WERI-Rb-1 (cell line): ENCODE measurements at regions not wholly inside any gene's neighbourhood (a gene's known extent, or its start where the extent isn't known, plus 50 kb on each side); places are given as distances from the start of the nearest gene placed in this dataset.

ENCODE experiments used
- DNase-seq: peaks from one replicate; pipeline ENCODE4 v3.0.0-alpha.2; 2020
- H3K27ac ChIP-seq: fragments of 250-450 bp; sonication (Bioruptor Pico); 2 replicates; pipeline ENCODE4 v1.5.1; 2020; ENCODE audit warnings: mild to moderate bottlenecking, moderate library complexity
- H3K27me3 ChIP-seq: fragments of 250-450 bp; sonication (Bioruptor Pico); 2 replicates; pipeline ENCODE4 v1.5.1; 2021; ENCODE audit warnings: mild to moderate bottlenecking, low read depth, moderate library complexity; ENCODE audit not compliant: insufficient read depth, severe bottlenecking
- H3K36me3 ChIP-seq: fragments of 250-450 bp; sonication (Bioruptor Pico); 2 replicates; pipeline ENCODE4 v1.5.1; 2020; ENCODE audit warnings: mild to moderate bottlenecking, moderate library complexity
- H3K4me3 ChIP-seq: 2 replicates; pipeline ENCODE4 v1.5.1; 2011; ENCODE audit warnings: low read depth, mild to moderate bottlenecking, control low read depth, low read length
- H3K9me3 ChIP-seq: fragments of 250-450 bp; sonication (Bioruptor Pico); 2 replicates; pipeline ENCODE4 v1.5.1; 2021; ENCODE audit warnings: mild to moderate bottlenecking, moderate library complexity; ENCODE audit not compliant: severe bottlenecking
- TF ChIP-seq, protein P1 (sequence below): IDR thresholded peaks from 2 replicates; pipeline ENCODE4 v1.5.1; 2011; ENCODE audit warnings: low read depth, mild to moderate bottlenecking, control low read depth, inconsistent platforms, low read length

DNA sequence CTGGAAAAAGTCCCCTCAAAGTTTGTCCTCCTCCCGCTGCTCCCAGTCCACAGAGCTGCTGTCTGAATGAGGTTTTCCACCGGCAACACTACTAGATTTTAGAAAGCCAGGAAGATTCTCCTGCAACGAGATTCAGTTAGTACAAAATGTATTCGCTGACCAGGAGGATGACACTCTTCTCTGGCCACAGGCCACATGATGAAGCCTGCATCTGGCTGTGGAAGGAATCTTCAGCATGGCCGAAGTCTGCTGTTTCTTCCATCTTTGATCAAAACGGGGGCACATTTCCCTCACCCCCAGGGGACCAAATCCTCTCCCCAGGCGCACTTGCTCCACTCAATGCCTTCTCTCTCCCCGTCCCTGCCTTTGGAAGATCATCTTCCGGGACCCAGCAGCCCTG is 215.8 kb upstream of the NLRP1 start:
- Histone ChIP-seq H3K36me3 (no peaks in the 10 kb centered on the region), H3K27me3 (no peaks in the 10 kb centered on the region), H3K27ac (no peak overlapping the region), H3K4me3 (no peak overlapping the region), H3K9me3 (no peaks in the 10 kb centered on the region)
- no peak for DNase-seq
- TF ChIP-seq, protein P1, sequence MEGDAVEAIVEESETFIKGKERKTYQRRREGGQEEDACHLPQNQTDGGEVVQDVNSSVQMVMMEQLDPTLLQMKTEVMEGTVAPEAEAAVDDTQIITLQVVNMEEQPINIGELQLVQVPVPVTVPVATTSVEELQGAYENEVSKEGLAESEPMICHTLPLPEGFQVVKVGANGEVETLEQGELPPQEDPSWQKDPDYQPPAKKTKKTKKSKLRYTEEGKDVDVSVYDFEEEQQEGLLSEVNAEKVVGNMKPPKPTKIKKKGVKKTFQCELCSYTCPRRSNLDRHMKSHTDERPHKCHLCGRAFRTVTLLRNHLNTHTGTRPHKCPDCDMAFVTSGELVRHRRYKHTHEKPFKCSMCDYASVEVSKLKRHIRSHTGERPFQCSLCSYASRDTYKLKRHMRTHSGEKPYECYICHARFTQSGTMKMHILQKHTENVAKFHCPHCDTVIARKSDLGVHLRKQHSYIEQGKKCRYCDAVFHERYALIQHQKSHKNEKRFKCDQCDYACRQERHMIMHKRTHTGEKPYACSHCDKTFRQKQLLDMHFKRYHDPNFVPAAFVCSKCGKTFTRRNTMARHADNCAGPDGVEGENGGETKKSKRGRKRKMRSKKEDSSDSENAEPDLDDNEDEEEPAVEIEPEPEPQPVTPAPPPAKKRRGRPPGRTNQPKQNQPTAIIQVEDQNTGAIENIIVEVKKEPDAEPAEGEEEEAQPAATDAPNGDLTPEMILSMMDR, result no peak

DNA sequence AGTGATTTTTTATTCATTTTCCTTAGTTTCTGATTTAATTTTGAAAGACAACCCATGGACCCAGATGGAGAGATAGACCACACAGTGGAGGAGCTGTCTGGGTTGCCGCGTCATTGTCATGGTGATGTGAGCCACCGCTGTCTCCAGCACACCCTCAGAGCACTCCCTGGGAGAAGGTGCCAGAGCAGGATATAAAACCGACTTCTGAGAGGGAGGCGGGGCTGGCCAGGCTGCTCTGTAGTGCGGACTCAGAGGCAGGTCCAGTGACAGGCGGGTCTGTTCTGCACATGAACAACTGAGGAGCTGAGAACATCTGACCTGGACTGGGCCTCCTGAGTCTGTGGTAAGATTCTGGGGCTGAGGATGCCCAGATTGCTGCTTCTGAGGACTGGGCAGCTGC is 216.3 kb upstream of the NLRP1 start:
- Histone ChIP-seq H3K27me3 (no peaks in the 10 kb centered on the region), H3K9me3 (no peaks in the 10 kb centered on the region), H3K36me3 (no peaks in the 10 kb centered on the region), H3K4me3 (no peak overlapping the region), H3K27ac (no peak overlapping the region; the same call in 1 of the 2 replicates)
- TF ChIP-seq, protein P1, result no peak
- no peak for DNase-seq

DNA sequence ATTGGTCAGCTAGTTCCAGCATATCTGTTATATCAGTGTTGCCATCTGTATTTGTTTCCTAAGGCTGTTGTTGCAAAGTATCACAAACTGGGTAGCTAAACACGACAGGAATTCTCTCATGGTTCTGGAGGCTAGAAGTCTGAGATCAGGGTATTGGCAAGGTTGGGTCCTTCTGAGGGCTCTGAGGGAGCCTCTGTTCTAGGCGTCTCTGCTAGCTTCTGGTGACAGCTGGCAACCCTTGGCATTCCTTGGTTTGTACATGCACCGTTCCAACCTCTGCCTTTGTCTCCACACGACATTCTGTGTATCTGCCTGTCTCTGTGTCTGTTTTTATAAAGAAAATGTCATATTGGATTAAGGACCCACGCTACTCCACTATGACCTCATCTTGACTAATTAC is 219.9 kb upstream of the NLRP1 start:
- H3K27ac ChIP-seq, result no peak overlapping the region
- H3K27me3 ChIP-seq, result no peaks in the 10 kb centered on the region
- DNase-seq, result no peak
- peaks cover 2% of the 10 kb centered on the region for H3K9me3 ChIP-seq
- no peak overlapping the region for H3K4me3 ChIP-seq
- TF ChIP-seq, protein P1, result no peak
- H3K36me3 ChIP-seq, result no peaks in the 10 kb centered on the region

DNA sequence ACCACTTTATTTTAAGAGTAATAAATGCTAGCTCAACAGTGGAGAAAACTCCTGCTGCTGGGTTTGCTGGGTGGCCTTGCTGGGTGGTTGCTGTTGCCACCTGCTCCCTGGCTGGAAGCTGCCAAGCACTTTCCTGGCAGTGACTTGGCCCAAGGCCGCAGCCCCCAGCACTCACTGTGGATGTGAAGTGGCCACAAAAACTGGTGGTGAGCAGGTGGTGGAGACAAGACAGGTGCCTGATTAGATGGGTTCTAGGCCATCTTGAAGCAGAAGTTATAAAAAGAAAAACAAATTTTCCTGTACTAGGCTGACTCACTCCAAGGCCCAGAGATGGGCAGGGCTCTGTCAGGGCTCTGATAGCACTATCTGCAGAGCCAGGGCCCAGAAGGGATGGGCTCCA is 224.7 kb upstream of the NLRP1 start:
- no peak overlapping the region for H3K27ac ChIP-seq
- DNase-seq, result no peak
- no peaks in the 10 kb centered on the region for H3K27me3 ChIP-seq
- TF ChIP-seq, protein P1, result no peak
- H3K36me3 ChIP-seq, result no peaks in the 10 kb centered on the region
- H3K9me3 ChIP-seq, result peaks cover 20% of the 10 kb centered on the region
- H3K4me3 ChIP-seq, result no peak overlapping the region

DNA sequence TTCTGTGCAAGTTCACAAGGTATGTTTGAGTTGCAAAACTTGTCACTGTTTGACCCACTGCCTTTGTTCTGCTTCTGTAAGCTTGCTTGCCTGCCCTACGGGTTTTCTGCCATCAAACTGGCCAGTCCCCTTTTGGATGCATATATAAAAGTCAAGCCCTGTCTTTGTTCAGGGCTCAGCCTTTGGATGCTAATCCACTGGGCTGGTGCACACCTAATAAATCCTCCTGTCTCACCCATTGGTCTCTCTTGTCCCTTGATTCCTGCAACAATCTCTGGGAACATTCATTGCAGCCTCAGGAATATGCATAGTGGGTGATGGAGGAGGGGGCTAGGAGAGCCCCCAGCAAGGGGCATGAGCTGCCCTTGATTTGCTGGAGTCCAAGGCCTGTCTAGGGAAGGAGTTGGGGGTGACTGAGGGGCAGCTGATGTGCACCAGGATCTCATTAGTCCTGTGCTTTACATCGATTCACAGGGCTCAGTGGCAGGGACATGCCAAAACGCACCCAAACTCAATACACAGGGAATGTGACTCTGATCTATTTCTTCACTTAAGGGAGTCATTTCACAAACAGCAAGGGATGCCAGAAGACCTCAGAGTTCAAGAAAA is 225.4 kb upstream of the NLRP1 start:
- no peaks in the 10 kb centered on the region for H3K36me3 ChIP-seq
- TF ChIP-seq, protein P1, result no peak
- DNase-seq, result no peak
- H3K27me3 ChIP-seq, result no peaks in the 10 kb centered on the region
- peaks cover 20% of the 10 kb centered on the region for H3K9me3 ChIP-seq
- H3K4me3 ChIP-seq, result no peak overlapping the region
- H3K27ac ChIP-seq, result no peak overlapping the region

DNA sequence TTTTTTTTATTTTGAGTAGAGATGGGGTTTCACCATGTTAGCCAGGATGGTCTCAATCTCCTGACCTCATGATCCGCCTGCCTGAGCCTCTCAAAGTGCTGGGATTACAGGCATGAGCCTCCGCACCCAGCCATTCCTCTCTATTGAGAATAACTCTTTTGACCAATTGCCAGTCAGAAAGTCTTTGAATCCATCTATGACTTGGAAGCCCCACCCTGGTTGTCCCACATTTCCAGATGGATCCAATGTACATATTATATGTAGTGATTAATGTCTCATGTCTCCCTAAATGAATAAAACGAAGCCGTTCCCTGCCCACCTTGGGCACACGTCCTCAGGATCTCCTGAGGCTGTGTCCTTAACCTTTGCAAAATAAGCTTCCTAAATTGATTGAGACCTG is 228.3 kb upstream of the NLRP1 start:
- TF ChIP-seq, protein P1, result no peak
- no peak for DNase-seq

More for the DNA sequence above, 228.3 kb upstream of the NLRP1 start:
- no peaks in the 10 kb centered on the region for H3K36me3 ChIP-seq
- H3K9me3 ChIP-seq, result peaks cover 20% of the 10 kb centered on the region
- H3K4me3 ChIP-seq, result no peak overlapping the region
- H3K27me3 ChIP-seq, result no peaks in the 10 kb centered on the region
- H3K27ac ChIP-seq, result no peak overlapping the region
